ENCODE measurements at regions not wholly inside any gene's neighbourhood (a gene's known extent, or its start where the extent isn't known, plus 50 kb on each side); places are given as distances from the start of the nearest gene placed in this dataset.

- in situ Hi-C loops (cut with MboI; ENCODE audit: low pct_unique_long_range_greater_than_20kb, low sequenced_read_pairs) = no loop called here
- no peak for DNase-seq
Observed at GRCh38 chr4:177194906-177195305, 114.8 kb upstream of the NEIL3 start.

- DNase-seq = no peak
- in situ Hi-C loops (cut with MboI; ENCODE audit: low pct_unique_long_range_greater_than_20kb, low sequenced_read_pairs) = no loop called here
Observed at GRCh38 chr4:177196615-177197014, 113.1 kb upstream of the NEIL3 start.

- no peak for DNase-seq
- in situ Hi-C loops (cut with MboI; ENCODE audit: low pct_unique_long_range_greater_than_20kb, low sequenced_read_pairs) = no loop called here
Observed at GRCh38 chr4:177201614-177202013, 108.1 kb upstream of the NEIL3 start.

GRCh38 chr4:177204126-177204525, 105.5 kb upstream of the NEIL3 start:
- in situ Hi-C loops (cut with MboI; ENCODE audit: low pct_unique_long_range_greater_than_20kb, low sequenced_read_pairs) = no loop called here
- no peak for DNase-seq

- no peak for DNase-seq
- in situ Hi-C loops (cut with MboI; ENCODE audit: low pct_unique_long_range_greater_than_20kb, low sequenced_read_pairs) = no loop called here
Observed at GRCh38 chr4:177214935-177215334, 94.7 kb upstream of the NEIL3 start.

GRCh38 chr4:177220376-177220775, 89.3 kb upstream of the NEIL3 start:
- DNase-seq = peak; percentile 8
- in situ Hi-C loops (cut with MboI; ENCODE audit: low pct_unique_long_range_greater_than_20kb, low sequenced_read_pairs) = no loop called here

- DNase-seq = no peak
- in situ Hi-C loops (cut with MboI; ENCODE audit: low pct_unique_long_range_greater_than_20kb, low sequenced_read_pairs) = no loop called here
Observed at GRCh38 chr4:177222781-177223180, 86.9 kb upstream of the NEIL3 start.

GRCh38 chr4:177225605-177226004, 84.1 kb upstream of the NEIL3 start:
- no peak for DNase-seq
- in situ Hi-C loops (cut with MboI; ENCODE audit: low pct_unique_long_range_greater_than_20kb, low sequenced_read_pairs) = no loop called here

- no peak for DNase-seq
- in situ Hi-C loops (cut with MboI; ENCODE audit: low pct_unique_long_range_greater_than_20kb, low sequenced_read_pairs) = no loop called here
Observed at GRCh38 chr4:177227636-177228035, 82.0 kb upstream of the NEIL3 start.

GRCh38 chr4:177228599-177228998, 81.1 kb upstream of the NEIL3 start:
- no peak for DNase-seq
- in situ Hi-C loops (cut with MboI; ENCODE audit: low pct_unique_long_range_greater_than_20kb, low sequenced_read_pairs) = no loop called here

- in situ Hi-C loops (cut with MboI; ENCODE audit: low pct_unique_long_range_greater_than_20kb, low sequenced_read_pairs) = no loop called here
- peak; percentile 21 for DNase-seq
Observed at GRCh38 chr4:177229331-177229730, 80.3 kb upstream of the NEIL3 start.

GRCh38 chr4:177232473-177232872, 77.2 kb upstream of the NEIL3 start:
- DNase-seq = no peak
- in situ Hi-C loops (cut with MboI; ENCODE audit: low pct_unique_long_range_greater_than_20kb, low sequenced_read_pairs) = no loop called here

- DNase-seq = no peak
- in situ Hi-C loops (cut with MboI; ENCODE audit: low pct_unique_long_range_greater_than_20kb, low sequenced_read_pairs) = no loop called here
Observed at GRCh38 chr4:177235026-177235425, 74.6 kb upstream of the NEIL3 start.

- in situ Hi-C loops (cut with MboI; ENCODE audit: low pct_unique_long_range_greater_than_20kb, low sequenced_read_pairs) = no loop called here
- DNase-seq = no peak
Observed at GRCh38 chr4:177236886-177237285, 72.8 kb upstream of the NEIL3 start.

GRCh38 chr4:177237291-177237690, 72.4 kb upstream of the NEIL3 start:
- no peak for DNase-seq

GRCh38 chr4:177239477-177239876, 70.2 kb upstream of the NEIL3 start:
- in situ Hi-C loops (cut with MboI; ENCODE audit: low pct_unique_long_range_greater_than_20kb, low sequenced_read_pairs) = no loop called here
- DNase-seq = no peak

More at GRCh38 chr4:177237291-177237690, 72.4 kb upstream of the NEIL3 start:
- in situ Hi-C loops (cut with MboI; ENCODE audit: low pct_unique_long_range_greater_than_20kb, low sequenced_read_pairs) = no loop called here

GRCh38 chr4:177239878-177240277, 69.8 kb upstream of the NEIL3 start:
- in situ Hi-C loops (cut with MboI; ENCODE audit: low pct_unique_long_range_greater_than_20kb, low sequenced_read_pairs) = no loop called here
- DNase-seq = no peak

- in situ Hi-C loops (cut with MboI; ENCODE audit: low pct_unique_long_range_greater_than_20kb, low sequenced_read_pairs) = no loop called here
- peak; percentile 37 for DNase-seq
Observed at GRCh38 chr4:177242651-177243286, 66.9 kb upstream of the NEIL3 start.

GRCh38 chr4:177246641-177247584, 62.8 kb upstream of the NEIL3 start:
- in situ Hi-C loops (cut with MboI; ENCODE audit: low pct_unique_long_range_greater_than_20kb, low sequenced_read_pairs) = no loop called here
- DNase-seq = no peak

- in situ Hi-C loops (cut with MboI; ENCODE audit: low pct_unique_long_range_greater_than_20kb, low sequenced_read_pairs) = no loop called here
- peak; percentile 88 for DNase-seq
Observed at GRCh38 chr4:177250056-177250696, 59.5 kb upstream of the NEIL3 start.
